ENCODE measurements at regions not wholly inside any gene's neighbourhood (a gene's known extent, or its start where the extent isn't known, plus 50 kb on each side); places are given as distances from the start of the nearest gene placed in this dataset.
"Not testable (repeated sequence)": the region's sequence is repeated elsewhere in the genome, so short reads cannot be mapped to it uniquely, and the experiment has no call there.

- FAIRE-seq, result no peak
Measured at GRCh38 chr6:80439721-80440470, 333.4 kb downstream of the BCKDHB start.

DNA sequence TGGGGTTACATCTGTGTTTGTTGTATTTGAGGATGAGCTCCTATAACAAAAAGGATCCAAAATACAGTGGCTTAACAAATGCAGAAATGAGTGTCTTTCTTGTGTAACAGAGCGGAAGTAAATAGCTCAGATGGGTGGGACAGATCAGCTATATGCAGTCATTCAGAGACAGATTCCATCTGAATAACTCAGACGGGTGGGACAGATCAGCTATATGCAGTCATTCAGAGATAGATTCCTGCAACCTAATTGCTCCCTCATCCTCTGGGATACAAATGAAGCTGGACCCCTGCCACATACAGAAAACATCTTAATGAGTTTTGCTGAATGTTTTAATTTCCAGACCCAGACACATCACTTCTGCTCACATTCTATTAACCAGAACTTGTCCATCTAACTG lies 332.3 kb downstream of the BCKDHB start:
- no peak for FAIRE-seq

- FAIRE-seq, result no peak
Measured at GRCh38 chr6:80437801-80438200, 331.3 kb downstream of the BCKDHB start.

- no peak for FAIRE-seq
Measured at GRCh38 chr6:80437221-80437620, 330.8 kb downstream of the BCKDHB start.

DNA sequence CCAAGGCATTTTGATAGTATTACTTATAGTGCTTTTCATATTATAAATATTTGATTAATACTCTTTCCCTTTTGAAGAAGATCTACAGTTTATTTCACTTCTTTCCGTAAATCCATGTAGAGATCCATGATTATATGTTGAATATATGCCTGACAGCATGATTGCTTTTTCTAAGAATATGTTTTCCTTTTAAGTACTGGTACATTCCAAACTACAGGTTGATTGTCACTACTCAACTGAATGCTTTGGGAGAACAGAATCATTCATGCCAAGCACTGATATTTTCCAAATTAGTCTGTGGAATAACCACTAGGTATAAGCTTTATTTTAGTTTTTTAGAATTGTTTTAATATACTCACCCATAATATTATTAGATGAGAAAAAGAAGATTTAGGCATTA lies 330.2 kb downstream of the BCKDHB start:
- no peak for FAIRE-seq

DNA sequence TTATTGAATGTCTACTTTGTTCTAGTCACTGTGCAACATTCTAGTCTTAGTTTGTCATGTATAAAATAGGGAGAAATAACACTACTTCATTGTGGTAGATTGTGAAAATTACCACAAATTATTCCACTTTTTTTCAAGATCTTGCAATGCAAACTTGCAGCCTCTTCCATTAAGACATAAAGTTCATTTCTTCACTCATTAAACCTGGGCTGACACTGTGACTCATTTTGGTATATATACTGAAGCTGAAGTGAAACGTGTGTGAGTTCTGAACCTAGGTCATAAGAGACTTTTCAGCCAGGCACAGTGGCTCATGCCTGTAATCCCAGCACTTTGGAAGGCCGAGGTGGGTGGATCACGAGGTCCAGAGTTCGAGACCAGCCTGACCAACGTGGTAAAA lies 329.0 kb downstream of the BCKDHB start:
- FAIRE-seq, result no peak

- FAIRE-seq, result no peak
Measured at GRCh38 chr6:80434691-80435350, 328.4 kb downstream of the BCKDHB start.

DNA sequence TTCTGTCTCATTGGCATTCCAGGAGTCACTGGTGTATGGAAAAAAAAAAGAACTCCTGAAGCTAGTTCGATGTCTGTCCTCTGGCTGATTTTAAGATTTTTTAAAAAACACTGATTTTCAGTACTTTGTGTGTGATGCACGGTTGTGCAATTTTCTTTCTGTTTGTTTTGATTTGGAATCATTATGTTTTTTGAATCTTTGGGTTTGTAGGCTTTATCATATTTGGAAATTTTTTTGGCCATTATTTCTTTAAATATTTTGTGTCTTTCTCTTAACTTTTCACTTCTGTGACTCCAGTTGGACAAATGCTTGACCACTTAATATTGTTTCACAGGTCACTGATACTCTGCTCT lies 327.2 kb downstream of the BCKDHB start:
- FAIRE-seq, result no peak

DNA sequence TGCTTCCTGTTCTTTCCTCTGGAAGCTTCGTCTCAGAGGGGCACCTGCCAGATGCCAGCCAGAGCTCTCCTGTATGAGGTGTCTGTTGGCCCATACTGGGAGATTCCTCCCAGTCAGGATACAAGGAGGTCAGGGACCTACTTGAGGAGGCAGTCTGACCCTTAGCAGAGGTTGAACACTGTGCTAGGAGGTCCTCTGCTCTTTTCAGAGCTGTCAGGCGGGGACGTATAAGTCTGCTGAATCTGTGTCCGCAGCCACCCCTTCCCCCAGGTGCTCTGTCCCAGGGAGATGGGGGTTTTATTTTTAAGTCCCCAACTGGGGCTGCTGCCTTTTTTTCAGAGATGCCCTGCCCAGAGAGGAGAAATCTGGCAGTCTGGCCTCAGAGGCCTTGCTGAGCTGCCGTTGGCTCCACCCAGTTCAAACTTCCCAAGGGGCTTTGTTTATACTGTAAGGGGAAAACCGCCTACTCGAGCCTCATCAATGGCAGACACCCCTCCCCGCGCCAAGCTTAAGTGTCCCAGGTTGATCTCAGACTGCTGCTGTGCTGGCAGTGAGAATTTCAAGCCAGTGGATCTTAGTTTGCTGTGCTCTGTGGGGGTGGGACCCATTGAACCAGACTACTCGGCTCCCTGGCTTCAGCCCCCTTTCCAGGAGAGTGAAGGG lies 326.7 kb downstream of the BCKDHB start:
- FAIRE-seq, result no peak

GRCh38 chr6:80425089-80425823 lies 318.8 kb downstream of the BCKDHB start:
- FAIRE-seq, result no peak

- no peak for FAIRE-seq
Measured at GRCh38 chr6:80411486-80411885, 305.0 kb downstream of the BCKDHB start.

- not testable (repeated sequence) for FAIRE-seq
Measured at GRCh38 chr6:80407976-80408375, 301.5 kb downstream of the BCKDHB start.

- FAIRE-seq, result no peak
Measured at GRCh38 chr6:80404889-80405288, 298.4 kb downstream of the BCKDHB start.

DNA sequence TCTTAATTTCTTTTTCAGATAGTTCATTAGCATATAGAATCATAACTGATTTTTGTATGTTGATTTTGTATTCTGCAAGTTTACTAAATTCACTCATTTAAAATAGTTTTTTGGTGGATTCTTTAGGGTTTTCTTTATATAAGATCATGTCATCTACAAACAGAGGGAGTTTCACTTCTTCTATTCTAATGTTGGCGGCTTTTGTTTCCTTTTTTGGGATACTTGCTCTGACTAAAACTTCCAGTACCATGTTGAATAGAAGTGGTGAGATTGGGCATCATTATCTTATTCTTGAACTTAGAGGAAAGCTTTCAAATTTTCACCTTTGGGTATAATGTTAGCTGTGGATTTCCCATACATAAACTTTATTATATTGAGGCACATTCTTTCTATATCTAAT lies 296.9 kb downstream of the BCKDHB start:
- no peak for FAIRE-seq

DNA sequence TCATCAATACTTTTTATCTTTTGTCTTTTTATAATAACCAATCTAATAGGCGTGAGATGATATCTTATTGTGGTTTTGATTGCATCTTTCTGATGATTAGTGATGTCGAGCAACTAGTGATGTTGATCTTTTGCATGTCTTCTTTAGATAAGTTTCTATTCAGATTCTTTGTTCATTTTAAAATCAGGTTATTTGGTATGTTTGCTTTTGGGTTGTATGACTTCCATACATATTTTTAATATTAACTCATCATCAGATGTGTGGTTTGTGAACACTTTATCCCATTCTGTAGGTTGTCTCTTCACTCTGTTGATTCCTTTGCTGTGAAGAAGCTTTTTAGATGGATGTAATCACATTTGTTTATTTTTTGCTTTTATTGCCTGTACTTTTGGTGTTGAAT lies 295.8 kb downstream of the BCKDHB start:
- FAIRE-seq, result no peak
